Prostate gland (tissue), 2 donors: ENCODE measurements at regions not wholly inside any gene's neighbourhood (a gene's known extent, or its start where the extent isn't known, plus 50 kb on each side); places are given as distances from the start of the nearest gene placed in this dataset.

Experiments
- POLR2A ChIP-seq: fragments of 450-650 bp; IDR thresholded peaks from one replicate; pipeline ENCODE4 v1.6.1; 2016; ENCODE audit warnings: antibody characterized with exemption, mild to moderate bottlenecking
- TF ChIP-seq, protein P1 (sequence below), 4 experiments: fragments of 200-600 bp in 2 of 4; fragments of 450-650 bp in 2 of 4; sonication (generic) in 2 of 4; IDR thresholded peaks; 1 replicate in 3 of 4; 2 replicates in 1 of 4; pipeline ENCODE4 v1.5.1; 2016 to 2019; ENCODE audit warnings: antibody characterized with exemption in 4 of 4, mild to moderate bottlenecking in 2 of 4, moderate library complexity in 2 of 4

DNA sequence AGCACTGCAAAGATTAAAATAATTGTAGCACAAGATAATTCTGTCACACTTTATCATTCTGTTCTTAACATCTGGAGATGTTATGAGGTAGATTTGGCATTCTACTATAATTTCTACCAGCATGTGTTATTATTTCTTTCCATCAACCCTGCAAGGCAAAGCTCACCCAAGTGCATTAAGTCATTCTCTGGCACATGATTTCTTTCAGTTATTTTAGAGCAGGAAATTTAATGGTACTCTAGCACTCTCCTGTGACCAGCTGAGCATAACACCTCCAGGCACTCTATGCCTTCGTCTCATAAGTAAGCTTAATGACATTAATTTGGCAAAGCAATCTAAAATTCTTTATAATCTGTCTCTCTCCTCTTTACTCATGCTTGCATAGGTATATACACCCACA, 300.2 kb upstream of the GPR149 start:
- TF ChIP-seq, protein P1, sequence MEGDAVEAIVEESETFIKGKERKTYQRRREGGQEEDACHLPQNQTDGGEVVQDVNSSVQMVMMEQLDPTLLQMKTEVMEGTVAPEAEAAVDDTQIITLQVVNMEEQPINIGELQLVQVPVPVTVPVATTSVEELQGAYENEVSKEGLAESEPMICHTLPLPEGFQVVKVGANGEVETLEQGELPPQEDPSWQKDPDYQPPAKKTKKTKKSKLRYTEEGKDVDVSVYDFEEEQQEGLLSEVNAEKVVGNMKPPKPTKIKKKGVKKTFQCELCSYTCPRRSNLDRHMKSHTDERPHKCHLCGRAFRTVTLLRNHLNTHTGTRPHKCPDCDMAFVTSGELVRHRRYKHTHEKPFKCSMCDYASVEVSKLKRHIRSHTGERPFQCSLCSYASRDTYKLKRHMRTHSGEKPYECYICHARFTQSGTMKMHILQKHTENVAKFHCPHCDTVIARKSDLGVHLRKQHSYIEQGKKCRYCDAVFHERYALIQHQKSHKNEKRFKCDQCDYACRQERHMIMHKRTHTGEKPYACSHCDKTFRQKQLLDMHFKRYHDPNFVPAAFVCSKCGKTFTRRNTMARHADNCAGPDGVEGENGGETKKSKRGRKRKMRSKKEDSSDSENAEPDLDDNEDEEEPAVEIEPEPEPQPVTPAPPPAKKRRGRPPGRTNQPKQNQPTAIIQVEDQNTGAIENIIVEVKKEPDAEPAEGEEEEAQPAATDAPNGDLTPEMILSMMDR (IDR thresholded peaks at IDR 0.05), result peak in 2 of 4 experiments; percentile 10 to 22
- no peak for TF ChIP-seq POLR2A
